Spleen (tissue), 11 donors: ENCODE measurements at regions not wholly inside any gene's neighbourhood (a gene's known extent, or its start where the extent isn't known, plus 50 kb on each side); places are given as distances from the start of the nearest gene placed in this dataset.

ENCODE experiments used
- DNase-seq: peaks from one replicate; pipeline ENCODE4 v3.0.0-alpha.2; 2020
- H3K27ac ChIP-seq, 8 donors: fragments of 200-600 bp; sonication (generic) in 7 of 8; 1 replicate in 4 of 8; 2 replicates in 4 of 8; pipeline versions ENCODE4 v1.5.0 to v1.8.0; 2016 to 2021; ENCODE audit warnings: inconsistent platforms in 4 of 8, mild to moderate bottlenecking in 4 of 8, moderate library complexity in 1 of 8
- H3K27me3 ChIP-seq, 7 donors: fragments of 200-600 bp; sonication (generic) in 6 of 7; replicated peaks in 1 of 7; 1 replicate in 4 of 7; 2 replicates in 3 of 7; pipeline versions ENCODE4 v1.5.0 to v1.8.0; 2016 to 2021; ENCODE audit warnings: inconsistent platforms in 3 of 7, mild to moderate bottlenecking in 1 of 7
- H3K36me3 ChIP-seq, 6 donors: fragments of 200-600 bp; sonication (generic) in 5 of 6; 1 replicate in 4 of 6; 2 replicates in 2 of 6; pipeline versions ENCODE4 v1.5.0 to v1.8.0; 2016 to 2021; ENCODE audit warnings: inconsistent platforms in 2 of 6
- H3K4me1 ChIP-seq, 6 donors: fragments of 200-600 bp; sonication (generic) in 5 of 6; 1 replicate in 3 of 6; 2 replicates in 3 of 6; pipeline versions ENCODE4 v1.5.0 to v1.8.0; 2016 to 2021; ENCODE audit warnings: inconsistent platforms in 3 of 6
- H3K4me3 ChIP-seq, 8 donors: fragments of 200-600 bp; sonication (generic) in 7 of 8; 1 replicate in 4 of 8; 2 replicates in 4 of 8; pipeline versions ENCODE4 v1.5.0 to v1.8.0; 2016 to 2021; ENCODE audit warnings: inconsistent platforms in 4 of 8, mild to moderate bottlenecking in 4 of 8, moderate library complexity in 2 of 8
- H3K9me3 ChIP-seq, 8 donors: fragments of 200-600 bp; sonication (generic) in 7 of 8; 1 replicate in 4 of 8; 2 replicates in 4 of 8; pipeline versions ENCODE4 v1.5.0 to v1.8.0; 2016 to 2021; ENCODE audit warnings: inconsistent platforms in 4 of 8
- CTCF ChIP-seq, 11 experiments: fragments of 200-600 bp in 7 of 11; fragments of 450-650 bp in 4 of 11; sonication (generic) in 4 of 11; IDR thresholded peaks in 8 of 11; conservative IDR thresholded peaks in 3 of 11; 1 replicate in 7 of 11; 2 replicates in 4 of 11; pipeline versions ENCODE4 v1.4.0 to v1.8.0; 2016 to 2021; ENCODE audit warnings: antibody characterized with exemption in 11 of 11, inconsistent platforms in 4 of 11, mild to moderate bottlenecking in 1 of 11
- POLR2A ChIP-seq, 3 donors: fragments of 450-650 bp; IDR thresholded peaks; one replicate each; pipeline ENCODE4 v1.5.1; 2017; ENCODE audit warnings: antibody characterized with exemption in 3 of 3, mild to moderate bottlenecking in 1 of 3
- POLR2AphosphoS5 ChIP-seq, 3 donors: sonication (generic); formaldehyde crosslinking; IDR thresholded peaks; one replicate each; pipeline ENCODE4 v1.5.1; 2017; ENCODE audit warnings: antibody characterized with exemption in 3 of 3
- WGBS, 5 donors: extraction: QIAGEN DNeasy Blood & Tissue Kit in 3 of 5; methylation state at CpG; one replicate each; pipeline versions ENCODE4 v1.1.5 to v1.1.7; 2013 to 2018; 5-methylcytosine and 5-hydroxymethylcytosine counted together
- intact Hi-C: fragments of 100-400 bp; cut with DNase I; formaldehyde crosslinking; loops from one replicate; pipeline ENCODE4 v1.15.0; 2023; ENCODE audit warnings: low total_unique reads
- donor health status: healthy with polysubstance abuse.
- donor health status: DM: no; HTN: no; CAD: no; lungs with moderate emphysema.
- donor health status: DM: no; HTN: no; CAD: no.
- donor health status: Bipolar disorder and iron deficiency.
- donor health status: healthy.
- donor health status: DM: no; HTN: no; CAD: no.
- donor health status: DM: yes; HTN: yes; CAD: no.

GRCh38 chr16:48877946-48878345, 268.0 kb upstream of the N4BP1 start:
- intact Hi-C loops: no loop called here
- H3K36me3 ChIP-seq: no peaks in the 10 kb centered on the region
- no peak overlapping the region for H3K27ac ChIP-seq
- TF ChIP-seq POLR2A (IDR thresholded peaks at IDR 0.05) (no peak), CTCF (IDR thresholded peaks at IDR 0.05 in 8 of 11, conservative IDR thresholded peaks at IDR 0.05 in 3 of 11) (no peak), POLR2AphosphoS5 (IDR thresholded peaks at IDR 0.05) (no peak)
- WGBS, 5 donors: 72 to 80% (median 77%) methylated on average over 3 of the region's 3 CpGs
- H3K4me1 ChIP-seq: no peaks in the 10 kb centered on the region
- no peaks in the 10 kb centered on the region for H3K9me3 ChIP-seq
- DNase-seq: no peak
- H3K4me3 ChIP-seq: no peak overlapping the region
- H3K27me3 ChIP-seq: no peaks in the 10 kb centered on the region

GRCh38 chr16:48870141-48870540, 260.2 kb upstream of the N4BP1 start:
- no peak for DNase-seq
- Histone ChIP-seq H3K4me1 (no peaks in the 10 kb centered on the region), H3K27me3 (no peaks in the 10 kb centered on the region), H3K36me3 (no peaks in the 10 kb centered on the region), H3K9me3 (peaks cover 0 to 6% (median 0%) of the 10 kb centered on the region in 8 donors), H3K4me3 (no peak overlapping the region), H3K27ac (no peak overlapping the region)
- WGBS, 5 donors: 50 to 60% (median 55%) methylated on average over 2 of the region's 2 CpGs
- intact Hi-C loops: no loop called here
- TF ChIP-seq CTCF (IDR thresholded peaks at IDR 0.05 in 8 of 11, conservative IDR thresholded peaks at IDR 0.05 in 3 of 11): no peak
- no peak for TF ChIP-seq POLR2A (IDR thresholded peaks at IDR 0.05)
- no peak for TF ChIP-seq POLR2AphosphoS5 (IDR thresholded peaks at IDR 0.05)

- Histone ChIP-seq H3K27ac (no peak overlapping the region), H3K27me3 (no peaks in the 10 kb centered on the region), H3K4me3 (no peak overlapping the region), H3K4me1 (no peaks in the 10 kb centered on the region), H3K9me3 (peaks cover 0 to 27% (median 8%) of the 10 kb centered on the region in 8 donors), H3K36me3 (no peaks in the 10 kb centered on the region)
- no peak for DNase-seq
- WGBS, 5 donors: 48 to 67% (median 62%) methylated on average over 3 of the region's 3 CpGs
- no peak for TF ChIP-seq POLR2A (IDR thresholded peaks at IDR 0.05)
- intact Hi-C loops: no loop called here
Observed at GRCh38 chr16:48865520-48865919, 255.5 kb upstream of the N4BP1 start.

- DNase-seq: no peak
- 82 to 100% (median 88%) methylated on average over 1 of the region's 1 CpG for WGBS, 5 donors
- no peaks in the 10 kb centered on the region for H3K27me3 ChIP-seq
- no peak overlapping the region for H3K4me3 ChIP-seq
- intact Hi-C loops: no loop called here
- no peak overlapping the region for H3K27ac ChIP-seq
- no peaks in the 10 kb centered on the region for H3K4me1 ChIP-seq
- H3K9me3 ChIP-seq: peaks cover 0 to 27% (median 8%) of the 10 kb centered on the region in 8 donors
- H3K36me3 ChIP-seq: no peaks in the 10 kb centered on the region
- no peak for TF ChIP-seq POLR2AphosphoS5 (IDR thresholded peaks at IDR 0.05)
- TF ChIP-seq POLR2A (IDR thresholded peaks at IDR 0.05): no peak
- TF ChIP-seq CTCF (IDR thresholded peaks at IDR 0.05 in 8 of 11, conservative IDR thresholded peaks at IDR 0.05 in 3 of 11): no peak
Observed at GRCh38 chr16:48864055-48864454, 254.1 kb upstream of the N4BP1 start.

- no peak for TF ChIP-seq POLR2AphosphoS5 (IDR thresholded peaks at IDR 0.05)
- peak in 1 of 11 experiments; percentile 10 for TF ChIP-seq CTCF (IDR thresholded peaks at IDR 0.05 in 8 of 11, conservative IDR thresholded peaks at IDR 0.05 in 3 of 11)
- no peak for TF ChIP-seq POLR2A (IDR thresholded peaks at IDR 0.05)
- H3K27ac ChIP-seq: peak overlapping the region in 2 of 8 donors; percentile 12 to 21
- H3K9me3 ChIP-seq: peaks cover 0 to 27% (median 8%) of the 10 kb centered on the region in 8 donors
- no peaks in the 10 kb centered on the region for H3K4me1 ChIP-seq
- H3K4me3 ChIP-seq: no peak overlapping the region
- 22 to 31% (median 27%) methylated on average over 9 of the region's 9 CpGs for WGBS, 5 donors
- H3K36me3 ChIP-seq: no peaks in the 10 kb centered on the region
- DNase-seq: no peak
- H3K27me3 ChIP-seq: no peaks in the 10 kb centered on the region
- intact Hi-C loops: no loop called here
Observed at GRCh38 chr16:48862087-48862532, 252.1 kb upstream of the N4BP1 start.
